Body of pancreas (tissue), 4 donors: ENCODE measurements at regions not wholly inside any gene's neighbourhood (a gene's known extent, or its start where the extent isn't known, plus 50 kb on each side); places are given as distances from the start of the nearest gene placed in this dataset.

Experiments
- CTCF ChIP-seq, 7 experiments: fragments of 450-650 bp in 4 of 7; fragments of 200-600 bp in 3 of 7; sonication (generic) in 3 of 7; IDR thresholded peaks; one replicate each; pipeline ENCODE4 v1.5.1; 2016 to 2019; ENCODE audit warnings: antibody characterized with exemption in 7 of 7
- POLR2A ChIP-seq, 3 donors: fragments of 450-650 bp; IDR thresholded peaks; one replicate each; pipeline ENCODE4 v1.6.1; 2016; ENCODE audit warnings: antibody characterized with exemption in 3 of 3, mild to moderate bottlenecking in 2 of 3

GRCh38 chr7:145665499-145666258, 450.9 kb upstream of the CNTNAP2 start:
- TF ChIP-seq POLR2A (IDR thresholded peaks at IDR 0.05) (no peak), CTCF (IDR thresholded peaks at IDR 0.05) (no peak)
